IMR-90 (cell line): ENCODE measurements at regions not wholly inside any gene's neighbourhood (a gene's known extent, or its start where the extent isn't known, plus 50 kb on each side); places are given as distances from the start of the nearest gene placed in this dataset.
A peak's percentile ranks its signal among the peaks of the same experiment; 100 is the strongest.
"Not testable (repeated sequence)": the region's sequence is repeated elsewhere in the genome, so short reads cannot be mapped to it uniquely, and the experiment has no call there.

Source experiments
- ATAC-seq: fragments of 200-7000 bp; cut with Tn5 transposase; 2 replicates; pipeline ENCODE4 v1.9.1; 2020; ENCODE audit warnings: low read depth, mild to moderate bottlenecking, moderate library complexity
- BruUV-seq: library from RNA; stranded (reverse); fragments of 400-500 nt; replicated peaks from 2 replicates; lab custom pipeline; 2021; lab: Mats Ljungman, UMichigan
- CTCF ChIA-PET: fragments of 300-600 bp; formaldehyde crosslinking; extraction: SDS; loops from one replicate; lab custom pipeline; 2021; ENCODE audit warnings: antibody characterized with exemption; lab: Yijun Ruan, JAX
- POLR2A ChIA-PET: fragments of 300-600 bp; sonication (Branson Sonifier 250); formaldehyde crosslinking; loops from one replicate; lab custom pipeline; 2022; ENCODE audit warnings: antibody characterized with exemption; ENCODE audit not compliant: unreplicated experiment; lab: Charles Lee
- DNase-seq: peaks from one replicate; pipeline ENCODE4 v3.0.0; 2013
- H2AFZ ChIP-seq: replicated peaks from 2 replicates; pipeline ENCODE3; 2013; ENCODE audit warnings: low read length, mild to moderate bottlenecking; ENCODE audit not compliant: poor library complexity
- H2AK5ac ChIP-seq: 2 replicates; pipeline ENCODE4 v1.6.1; 2013; ENCODE audit warnings: low read depth, low read length, inconsistent platforms
- H2AK9ac ChIP-seq: replicated peaks from 2 replicates; pipeline ENCODE3; 2013; ENCODE audit warnings: mild to moderate bottlenecking, low read depth, low read length, moderate library complexity; ENCODE audit not compliant: poor library complexity
- H2BK120ac ChIP-seq: 2 replicates; pipeline ENCODE4 v1.6.1; 2013; ENCODE audit warnings: low read depth, low read length, inconsistent platforms
- H2BK15ac ChIP-seq: 3 replicates; pipeline ENCODE4 v1.6.1; 2013; ENCODE audit warnings: low read depth, low read length, inconsistent platforms
- H2BK20ac ChIP-seq: 2 replicates; pipeline ENCODE4 v1.6.1; 2013; ENCODE audit warnings: low read depth, mild to moderate bottlenecking, inconsistent platforms, low read length, moderate library complexity
- H2BK5ac ChIP-seq: 2 replicates; pipeline ENCODE4 v1.6.1; 2013; ENCODE audit warnings: mild to moderate bottlenecking, low read depth, low read length, inconsistent platforms; ENCODE audit not compliant: poor library complexity, severe bottlenecking
- H3K14ac ChIP-seq: replicated peaks from 2 replicates; pipeline ENCODE4 v1.6.1; 2013; ENCODE audit warnings: low read depth, low read length, inconsistent platforms
- H3K18ac ChIP-seq: 2 replicates; pipeline ENCODE4 v1.6.1; 2013; ENCODE audit warnings: low read depth, low read length, control low read depth
- H3K23ac ChIP-seq: 2 replicates; pipeline ENCODE4 v1.6.1; 2013; ENCODE audit warnings: low read depth, low read length, inconsistent platforms
- H3K27ac ChIP-seq: 2 replicates; pipeline ENCODE4 v1.5.1; 2013; ENCODE audit warnings: mild to moderate bottlenecking, control low read depth, low read length; ENCODE audit not compliant: insufficient read depth
- H3K27me3 ChIP-seq: 2 replicates; pipeline ENCODE4 v1.6.1; 2013; ENCODE audit warnings: low read length; ENCODE audit not compliant: control insufficient read depth, insufficient read depth
- H3K36me3 ChIP-seq: 2 replicates; pipeline ENCODE4 v1.6.1; 2013; ENCODE audit warnings: low read length, mixed read lengths; ENCODE audit not compliant: control insufficient read depth, insufficient read depth
- H3K4ac ChIP-seq: 2 replicates; pipeline ENCODE4 v1.6.1; 2013; ENCODE audit warnings: low read depth, low read length, inconsistent platforms
- H3K4me1 ChIP-seq: 2 replicates; pipeline ENCODE4 v1.6.1; 2013; ENCODE audit warnings: low read length, mixed read lengths; ENCODE audit not compliant: control insufficient read depth, insufficient read depth
- H3K4me2 ChIP-seq: 2 replicates; pipeline ENCODE4 v1.6.1; 2013; ENCODE audit warnings: low read depth, mild to moderate bottlenecking, control low read depth, low read length, moderate library complexity
- H3K4me3 ChIP-seq: 2 replicates; pipeline ENCODE4 v1.5.1; 2013; ENCODE audit warnings: low read depth, mild to moderate bottlenecking, control low read depth, low read length, moderate library complexity; ENCODE audit not compliant: insufficient read depth
- H3K56ac ChIP-seq: 2 replicates; pipeline ENCODE4 v1.6.1; 2013; ENCODE audit warnings: low read length, inconsistent platforms; ENCODE audit not compliant: insufficient read depth; ENCODE audit errors: extremely low read depth
- H3K79me1 ChIP-seq, 2 experiments: 2 replicates each; pipeline ENCODE4 v1.6.1; 2013; ENCODE audit warnings: low read length in 2 of 2, inconsistent platforms in 1 of 2, low read depth in 1 of 2
- H3K9ac ChIP-seq: 2 replicates; pipeline ENCODE4 v1.6.1; 2013; ENCODE audit warnings: low read depth, low read length, control low read depth
- H3K9me1 ChIP-seq: 2 replicates; pipeline ENCODE4 v1.6.1; 2013; ENCODE audit warnings: low read length, inconsistent platforms; ENCODE audit not compliant: insufficient read depth
- H3K9me3 ChIP-seq: 2 replicates; pipeline ENCODE4 v1.6.1; 2013; ENCODE audit warnings: low read length; ENCODE audit not compliant: control insufficient read depth, insufficient read depth
- H4K20me1 ChIP-seq: 2 replicates; pipeline ENCODE4 v1.6.1; 2013; ENCODE audit warnings: low read length, inconsistent platforms; ENCODE audit not compliant: insufficient read depth
- H4K5ac ChIP-seq: 2 replicates; pipeline ENCODE4 v1.6.1; 2013; ENCODE audit warnings: mild to moderate bottlenecking, low read depth, low read length, control low read depth
- H4K8ac ChIP-seq, 2 experiments: 2 replicates each; pipeline ENCODE4 v1.6.1; 2013; ENCODE audit warnings: low read depth in 2 of 2, low read length in 2 of 2, control low read depth in 1 of 2, inconsistent platforms in 1 of 2
- H4K91ac ChIP-seq: 2 replicates; pipeline ENCODE4 v1.6.1; 2013; ENCODE audit warnings: low read depth, low read length, inconsistent platforms; ENCODE audit not compliant: insufficient read depth
- WGBS, 2 experiments: methylation state at CpG; one replicate each; pipeline versions ENCODE4 v1.1.5 to v1.1.7; 2013; ENCODE audit warnings: missing lambda C conversion rate in 2 of 2; ENCODE audit not compliant: insufficient read length in 1 of 2; ENCODE audit errors: extremely low coverage in 2 of 2; 5-methylcytosine and 5-hydroxymethylcytosine counted together
- dilution Hi-C: fragments of 300-500 bp; cut with HindIII; formaldehyde crosslinking; loops from one replicate; pipeline ENCODE4 v1.14.3; 2018; ENCODE audit warnings: low sequenced_read_pairs; ENCODE audit not compliant: unreplicated experiment
- in situ Hi-C: fragments of 300-500 bp; cut with MboI; formaldehyde crosslinking; loops from 3 replicates; pipeline ENCODE4 v1.14.3; 2019; ENCODE audit warnings: low sequenced_read_pairs, inconsistent platforms, mixed read lengths
- intact Hi-C: fragments of 100-400 bp; cut with micrococcal nuclease; formaldehyde crosslinking; loops from 2 replicates; pipeline ENCODE4 v1.10.0; 2022

DNA sequence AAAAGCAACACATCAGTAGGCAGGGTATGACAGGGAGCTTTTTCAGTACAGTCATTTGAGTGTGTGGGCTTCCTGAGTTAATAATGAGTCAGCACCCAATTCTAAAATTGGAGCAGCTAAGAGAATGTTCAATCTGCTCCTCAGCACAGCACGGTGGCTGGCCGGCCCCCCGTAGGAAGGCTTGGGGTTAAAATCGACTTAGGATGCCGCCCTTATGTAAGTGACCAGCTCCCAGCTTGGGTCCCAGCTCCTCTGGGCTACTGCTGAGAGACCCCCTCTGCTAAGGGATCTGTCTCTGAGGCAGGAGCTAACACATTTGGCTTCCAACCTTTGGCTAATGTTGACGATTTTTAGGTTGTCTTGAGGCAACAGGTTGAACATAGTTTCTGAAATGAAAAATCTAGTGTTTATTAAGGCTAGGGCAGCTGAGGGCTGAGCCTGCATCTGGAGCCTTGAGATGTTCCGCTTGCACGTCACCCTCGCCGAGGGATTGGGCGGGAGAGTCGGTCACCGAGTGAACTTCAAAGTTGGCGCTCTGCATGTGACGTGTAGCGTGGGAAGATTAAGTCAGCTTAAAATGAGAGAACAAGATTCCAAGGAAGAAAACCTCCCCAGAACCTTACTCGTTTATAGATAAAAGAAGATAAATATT, 291.3 kb upstream of the PLGLB2 start:
- Histone ChIP-seq H2BK120ac (peak overlapping the region; percentile 86), H2BK5ac (peak overlapping the region; percentile 94), H4K5ac (peak overlapping the region; percentile 40; the same call in 1 of the 2 replicates), H3K18ac (peak overlapping the region; percentile 55), H4K91ac (peak overlapping the region; percentile 97), H3K4ac (peak overlapping the region; percentile 97), H4K20me1 (peaks cover 14% of the 10 kb centered on the region; the same call in 1 of the 2 replicates), H3K4me2 (peak overlapping the region; percentile 74), H2BK20ac (peak overlapping the region; percentile 82; the same call in 1 of the 2 replicates), H3K4me3 (peak overlapping the region; percentile 52), H2AK5ac (peak overlapping the region; percentile 61), H3K56ac (peak overlapping the region; percentile 71), H2BK15ac (peak overlapping the region; percentile 90; the same call in 1 of the 3 replicates), H3K9ac (peak overlapping the region; percentile 89), H4K8ac (peak overlapping the region; percentile 81 to 97), H3K14ac (peak overlapping the region; percentile 98), H3K4me1 (peaks cover 13% of the 10 kb centered on the region), H3K23ac (peak overlapping the region; percentile 97), H3K27ac (peak overlapping the region; percentile 95)
- H3K79me1 ChIP-seq, H2AFZ ChIP-seq, POLR2A ChIA-PET, BruUV-seq, H3K27me3 ChIP-seq, H3K9me3 ChIP-seq, in situ Hi-C loops, H3K9me1 ChIP-seq, dilution Hi-C loops, intact Hi-C loops, DNase-seq, H3K36me3 ChIP-seq, CTCF ChIA-PET, H2AK9ac ChIP-seq: not testable (repeated sequence)
- 0% methylated on average over 3 of the region's 17 CpGs; no CpG with 5 or more reads in 1 of the 2 experiments for WGBS, 2 experiments
- ATAC-seq, result peak; percentile 7

DNA sequence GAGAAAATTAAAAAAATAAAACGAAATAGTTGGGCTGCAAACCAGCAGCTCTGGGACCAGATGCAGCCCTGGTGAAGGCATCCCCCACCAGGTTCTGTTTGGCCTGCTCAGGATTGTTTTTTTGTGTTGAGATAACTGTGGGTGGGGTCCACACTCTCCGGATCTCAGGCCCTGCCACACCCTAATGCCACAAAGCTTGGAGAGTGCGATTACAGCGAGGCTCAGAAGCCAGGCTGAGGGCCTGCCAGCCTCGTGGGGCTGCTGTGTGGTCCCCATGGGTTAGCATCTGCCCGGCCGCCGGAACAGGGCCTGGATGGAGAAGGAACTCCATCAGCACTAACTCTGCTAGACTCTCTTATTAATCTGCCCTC, 290.8 kb upstream of the PLGLB2 start:
- POLR2A ChIA-PET, intact Hi-C loops: not testable (repeated sequence)

More for the DNA sequence above, 290.8 kb upstream of the PLGLB2 start:
- peak overlapping the region; percentile 74 for H2BK5ac ChIP-seq
- BruUV-seq, dilution Hi-C loops, in situ Hi-C loops, H3K9ac ChIP-seq, H2AK9ac ChIP-seq, H2BK15ac ChIP-seq, H3K79me1 ChIP-seq, H2AFZ ChIP-seq, H3K18ac ChIP-seq, H2AK5ac ChIP-seq, H3K4ac ChIP-seq, H2BK20ac ChIP-seq, CTCF ChIA-PET, H3K14ac ChIP-seq, H3K9me1 ChIP-seq, ATAC-seq, H2BK120ac ChIP-seq, H3K9me3 ChIP-seq, H3K27me3 ChIP-seq, H3K56ac ChIP-seq, DNase-seq, H4K91ac ChIP-seq, H3K23ac ChIP-seq, H3K36me3 ChIP-seq: not testable (repeated sequence)
- peak overlapping the region; percentile 32; the same call in 1 of the 2 replicates for H3K4me3 ChIP-seq
- peak overlapping the region; percentile 67 for H3K4me2 ChIP-seq
- H4K20me1 ChIP-seq, result peaks cover 14% of the 10 kb centered on the region; the same call in 1 of the 2 replicates
- H4K8ac ChIP-seq, result peak overlapping the region in 1 of 2 experiments; percentile 97; a peak in 1 of 4 replicates
- WGBS, 2 experiments, result no CpG with 5 or more reads among the region's 8 CpGs
- H4K5ac ChIP-seq, result peak overlapping the region; percentile 63; the same call in 1 of the 2 replicates
- H3K4me1 ChIP-seq, result peaks cover 13% of the 10 kb centered on the region
- H3K27ac ChIP-seq, result peak overlapping the region; percentile 89
